Activated naive CD4-positive, alpha-beta T cell treated with Interleukin-2 at 50 U/mL for 16 hours (primary cell): ENCODE measurements at regions not wholly inside any gene's neighbourhood (a gene's known extent, or its start where the extent isn't known, plus 50 kb on each side); places are given as distances from the start of the nearest gene placed in this dataset.

Experiments used
- DNase-seq: peaks from one replicate; pipeline ENCODE4 v3.0.0-alpha.2; 2020

DNA sequence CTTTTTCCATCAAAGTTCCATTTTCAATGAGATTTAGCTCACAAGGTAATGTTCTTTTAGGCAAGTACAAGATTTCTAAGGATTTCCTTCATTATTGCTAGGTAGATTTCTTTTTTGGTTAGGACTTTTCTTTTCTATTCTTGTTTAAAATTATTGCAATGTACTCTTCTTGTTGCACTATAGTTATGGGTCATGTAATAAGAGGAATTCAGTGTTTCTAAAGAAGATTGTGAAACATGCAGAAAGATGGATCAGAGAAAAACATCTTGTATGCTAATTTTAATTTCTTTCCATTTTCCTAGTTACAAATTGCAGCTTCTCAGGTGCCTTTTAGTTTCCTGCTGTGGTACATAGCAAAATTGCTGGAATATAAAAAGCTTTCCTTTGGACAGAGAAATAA lies 56.1 kb downstream of the BTG1 start:
- DNase-seq = no peak

- no peak for DNase-seq
These were observed 56.8 kb downstream of the BTG1 start for GRCh38 chr12:92088805-92089204.

GRCh38 chr12:92085736-92086040 lies 60.0 kb downstream of the BTG1 start:
- no peak for DNase-seq

- DNase-seq = no peak
These were observed 60.5 kb downstream of the BTG1 start for GRCh38 chr12:92085040-92085735.

GRCh38 chr12:92080911-92081285 lies 64.7 kb downstream of the BTG1 start:
- no peak for DNase-seq

- no peak for DNase-seq
These were observed 66.6 kb downstream of the BTG1 start for GRCh38 chr12:92079054-92079385.

DNA sequence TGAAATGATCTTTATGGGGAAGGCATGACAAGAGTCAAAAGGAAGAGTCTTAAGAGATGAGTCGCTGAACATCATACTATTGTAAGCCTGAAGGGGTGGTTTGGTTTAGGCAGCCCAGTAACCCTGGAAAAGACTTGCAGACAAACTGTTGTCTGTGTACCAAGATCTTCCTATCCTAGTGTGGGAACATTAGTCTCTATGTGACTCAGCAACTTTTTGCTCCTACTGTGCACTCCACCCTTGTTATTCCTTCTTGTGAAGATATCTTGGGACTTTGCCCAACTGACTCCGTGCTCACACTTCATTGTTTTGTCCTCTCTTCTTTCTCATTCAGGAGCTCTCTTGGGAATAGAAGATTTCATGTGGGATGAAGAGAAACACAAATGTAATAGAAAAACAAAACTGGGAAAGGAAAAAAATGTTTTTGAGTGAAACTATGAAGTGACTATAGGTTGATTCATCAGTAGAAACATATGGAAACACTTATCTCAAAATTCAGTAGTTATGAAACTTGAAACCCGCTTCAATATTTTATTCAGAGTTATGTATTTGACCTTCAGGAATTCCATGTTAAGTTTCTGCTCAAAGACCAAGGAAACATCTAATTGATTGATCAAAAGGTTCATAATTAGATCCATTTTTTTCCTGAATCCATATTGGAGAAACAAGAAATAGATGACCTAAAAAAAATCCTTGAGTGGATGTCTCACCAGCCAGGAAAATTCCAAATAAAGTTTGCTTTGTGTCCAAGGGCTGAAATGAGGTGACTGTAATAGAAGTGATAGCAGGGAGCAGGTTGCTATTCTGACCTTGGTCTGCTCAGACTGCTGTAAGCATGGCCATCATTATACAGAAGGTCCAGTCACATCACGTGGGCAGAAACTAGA lies 67.2 kb downstream of the BTG1 start:
- DNase-seq = peak; percentile 15

DNA sequence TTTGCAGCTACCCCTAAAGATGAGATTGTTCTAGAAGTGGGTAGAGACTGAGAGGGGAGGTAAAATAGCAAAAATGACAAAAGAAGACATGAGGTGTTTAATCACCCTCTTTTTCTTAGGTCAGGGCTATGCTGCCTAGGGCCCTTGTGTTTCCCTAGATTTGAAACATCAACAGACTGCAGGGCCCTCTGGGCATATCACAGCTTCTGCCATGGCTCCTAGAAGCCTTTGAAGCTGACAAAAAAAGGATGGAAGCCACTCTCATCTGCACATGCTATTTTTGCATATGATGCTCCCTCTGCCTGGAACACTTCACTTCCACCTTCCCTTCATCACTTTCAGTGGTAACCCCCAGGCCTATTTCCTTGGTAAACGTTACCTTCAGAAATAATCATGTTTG lies 68.1 kb downstream of the BTG1 start:
- no peak for DNase-seq

GRCh38 chr12:92076101-92076500 lies 69.5 kb downstream of the BTG1 start:
- DNase-seq = no peak

DNA sequence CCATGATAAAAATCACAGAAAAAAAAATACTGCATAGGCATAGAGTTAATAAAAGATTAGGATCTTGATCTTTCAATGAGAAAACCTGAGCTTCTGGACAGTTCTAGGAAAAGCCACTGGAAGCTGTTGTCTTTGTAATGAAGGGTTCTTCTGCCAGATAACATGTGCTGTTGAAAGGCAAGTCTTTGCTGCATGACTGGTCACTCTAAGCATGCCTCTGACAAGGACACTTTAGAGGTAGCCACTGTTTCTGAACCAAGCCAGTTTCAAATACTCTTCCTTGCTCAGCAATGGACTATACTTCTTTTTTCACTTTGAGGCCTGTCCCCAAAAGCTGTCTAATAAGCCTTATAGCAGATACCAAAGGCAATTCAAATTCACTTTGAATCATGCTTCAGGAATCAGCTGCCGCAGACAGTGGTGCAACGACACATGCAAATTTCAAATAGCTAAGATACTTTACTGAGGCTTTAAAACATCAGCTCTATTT lies 70.2 kb downstream of the BTG1 start:
- no peak for DNase-seq

DNA sequence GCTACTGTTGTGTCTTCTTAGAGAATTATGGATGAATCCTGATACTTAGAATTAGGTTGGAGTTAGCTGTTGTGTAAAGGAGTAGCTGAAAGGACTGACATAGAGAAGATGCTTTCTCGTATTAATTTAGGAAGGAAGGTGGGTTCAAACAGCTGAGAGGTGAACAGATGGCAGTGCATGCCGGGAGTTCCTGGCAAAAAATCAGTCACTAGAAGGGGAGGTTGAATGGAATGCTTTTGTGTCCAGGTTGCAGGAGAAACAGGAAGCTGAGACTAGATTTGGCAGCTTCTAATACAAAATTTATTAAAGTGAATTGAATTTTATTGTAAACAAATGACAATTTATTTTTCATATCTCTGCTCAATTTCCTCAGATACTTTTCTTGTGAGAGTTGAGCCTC lies 70.8 kb downstream of the BTG1 start:
- no peak for DNase-seq

- peak; percentile 22 for DNase-seq
These were observed 72.6 kb downstream of the BTG1 start for GRCh38 chr12:92073094-92073493.

DNA sequence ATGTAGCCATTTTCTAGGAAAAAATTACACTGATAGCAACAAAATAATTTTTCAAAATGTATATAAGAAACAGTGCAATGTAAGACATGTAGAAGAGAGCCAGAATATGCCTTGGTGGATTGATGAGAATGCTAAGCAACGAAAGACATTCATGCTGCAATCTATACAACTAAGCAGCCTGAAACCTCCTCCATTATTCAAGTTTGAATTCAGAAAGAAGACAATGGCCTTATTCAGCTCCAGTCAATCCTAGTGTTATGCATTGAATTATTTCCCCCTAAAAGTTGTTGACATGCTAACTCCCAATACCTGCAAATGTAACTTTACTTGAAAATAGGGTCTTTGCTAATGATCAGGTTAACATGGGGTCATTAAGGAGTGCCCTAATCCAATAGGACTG lies 73.5 kb downstream of the BTG1 start:
- no peak for DNase-seq

DNA sequence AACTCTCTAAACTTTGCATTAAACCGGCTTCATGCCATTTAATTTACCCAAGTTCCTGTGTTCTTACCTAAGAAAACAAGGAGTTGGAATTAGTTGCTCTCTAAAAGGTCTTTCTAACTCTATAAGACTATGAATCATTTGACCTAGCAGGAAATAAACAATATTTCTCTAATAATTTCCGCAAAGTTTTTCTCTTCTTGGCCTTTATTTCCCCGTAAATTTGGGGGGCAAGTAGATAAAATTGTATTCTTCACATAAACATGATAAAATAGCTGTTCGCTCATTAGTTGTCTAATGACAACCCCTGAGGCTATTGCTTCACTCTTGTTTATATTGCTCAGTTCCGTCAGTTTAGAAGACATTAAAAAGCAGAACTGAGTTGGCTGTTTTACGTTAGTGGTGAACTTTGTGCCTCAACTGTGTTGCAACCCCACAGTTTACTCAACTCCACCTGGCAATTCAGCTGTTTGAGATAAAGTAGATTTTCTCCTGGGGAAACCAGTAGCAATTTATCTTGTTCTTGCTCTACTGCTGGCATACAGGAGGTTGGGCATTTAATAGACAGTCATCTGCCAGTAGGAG lies 74.7 kb downstream of the BTG1 start:
- DNase-seq = no peak

DNA sequence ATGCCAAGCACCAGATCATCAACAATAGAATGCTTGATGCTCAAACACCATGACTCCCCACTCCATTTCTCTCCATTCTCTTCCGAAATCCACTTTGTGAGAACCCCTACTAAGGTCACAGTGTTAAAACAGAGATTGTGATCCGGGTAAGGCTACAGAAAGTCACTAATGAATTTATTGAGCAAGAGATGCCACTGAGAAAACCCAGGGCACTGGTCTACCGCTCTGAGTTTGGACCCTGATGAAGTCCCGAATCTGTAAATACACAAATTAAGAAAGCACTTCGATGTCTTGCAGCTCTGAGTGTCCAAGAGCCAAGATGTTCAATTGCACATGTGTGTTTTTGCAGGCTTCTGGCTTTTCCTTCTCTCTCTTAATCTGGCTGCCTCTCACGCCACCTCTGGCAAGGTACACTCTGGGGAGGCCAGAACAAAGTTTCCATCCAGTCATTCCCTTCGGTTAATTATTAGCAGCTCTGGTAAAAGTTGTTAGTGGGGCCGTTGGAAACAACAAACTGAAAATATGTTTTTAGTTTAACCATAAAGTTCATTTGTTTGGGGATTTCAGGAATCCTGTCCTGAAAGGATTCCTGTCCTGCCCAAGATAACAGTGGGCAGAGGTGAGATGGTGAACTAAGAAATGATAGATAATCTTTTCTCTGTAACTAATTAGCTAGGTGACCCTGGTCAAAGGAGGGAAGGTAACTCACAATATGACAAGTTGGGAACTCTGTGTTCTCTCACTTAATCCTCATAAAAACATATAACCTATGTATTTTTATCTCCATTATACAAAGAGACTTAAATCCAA lies 75.4 kb downstream of the BTG1 start:
- no peak for DNase-seq

GRCh38 chr12:92068459-92068858 lies 77.2 kb downstream of the BTG1 start:
- no peak for DNase-seq

- DNase-seq = no peak
These were observed 80.0 kb downstream of the BTG1 start for GRCh38 chr12:92065639-92066038.

- peak; percentile 67 for DNase-seq
These were observed 80.6 kb downstream of the BTG1 start for GRCh38 chr12:92065018-92065499.

- no peak for DNase-seq
These were observed 81.2 kb downstream of the BTG1 start for GRCh38 chr12:92064422-92064821.

- DNase-seq = no peak
These were observed 82.0 kb downstream of the BTG1 start for GRCh38 chr12:92063641-92064040.

GRCh38 chr12:92062539-92063493 lies 82.8 kb downstream of the BTG1 start:
- DNase-seq = no peak

GRCh38 chr12:92061061-92061460 lies 84.6 kb downstream of the BTG1 start:
- DNase-seq = no peak
